ENCODE measurements at regions not wholly inside any gene's neighbourhood (a gene's known extent, or its start where the extent isn't known, plus 50 kb on each side); places are given as distances from the start of the nearest gene placed in this dataset.

GRCh38 chr6:1461207-1461606 lies 71.8 kb downstream of the FOXF2 start:
- Histone ChIP-seq H4K20me1 (ENCODE audit: control insufficient read depth, insufficient read depth, low read length, poor library complexity, severe bottlenecking) (no peaks in the 10 kb centered on the region), H3K9ac (ENCODE audit: low read length) (no peak overlapping the region), H3K27me3 (replicated peaks in 1 of 4; ENCODE audit: control extremely low read depth in 1 of 4, control insufficient read depth in 3 of 4, insufficient read depth in 4 of 4, low read length in 3 of 4) (peaks cover 0 to 3% (median 0%) of the 10 kb centered on the region in 4 experiments), H3K4me1 (ENCODE audit: control insufficient read depth in 2 of 2, insufficient read depth in 2 of 2, low read length in 2 of 2) (no peaks in the 10 kb centered on the region), H3K4me2 (replicated peaks; ENCODE audit: low read depth, low read length, poor library complexity, severe bottlenecking) (no peak overlapping the region), H3K27ac (ENCODE audit: low read length in 2 of 2) (no peak overlapping the region), H2AFZ (ENCODE audit: insufficient read depth, low read depth, low read length, poor library complexity, severe bottlenecking) (no peak overlapping the region), H3K4me3 (ENCODE audit: control extremely low read depth in 1 of 5, extremely low read depth in 1 of 5, insufficient read depth in 1 of 5, low read depth in 2 of 5, low read length in 4 of 5) (no peak overlapping the region), H3K36me3 (replicated peaks in 1 of 2; ENCODE audit: control extremely low read depth in 1 of 2, control insufficient read depth in 1 of 2, extremely low read depth in 1 of 2, insufficient read depth in 2 of 2, low read length in 1 of 2) (no peaks in the 10 kb centered on the region), H3K9me3 (ENCODE audit: control extremely low read depth in 1 of 3, control insufficient read depth in 2 of 3, insufficient read depth in 1 of 3, low read length in 2 of 3) (no peaks in the 10 kb centered on the region), H3K79me2 (ENCODE audit: control insufficient read depth, insufficient read depth, low read length) (no peaks in the 10 kb centered on the region)
- no peak overlapping the region for H3K4me3 Mint-ChIP-seq
- no peaks in the 10 kb centered on the region for H3K4me1 Mint-ChIP-seq
- intact Hi-C loops (cut with micrococcal nuclease), result no loop called here
- TF ChIP-seq EZH2 (IDR thresholded peaks at IDR 0.05; ENCODE audit: borderline replicate concordance, insufficient read depth, low read depth, low read length, poor library complexity, severe bottlenecking) (no peak), CTCF (IDR thresholded peaks at IDR 0.05) (no peak)
- WGBS (ENCODE audit: insufficient coverage), result 43% methylated on average over 1 of the region's 2 CpGs
- H3K27me3 Mint-ChIP-seq, result peaks cover 8% of the 10 kb centered on the region
- CTCF ChIA-PET, result no interaction called here
- no peaks in the 10 kb centered on the region for H3K9me3 Mint-ChIP-seq (ENCODE audit: insufficient read depth)
- ATAC-seq (ENCODE audit: low read depth) (no peak), DNase-seq (no peak)
- POLR2A ChIA-PET, result no interaction called here
- no peak overlapping the region for H3K27ac Mint-ChIP-seq

GRCh38 chr6:1461736-1462135 lies 72.4 kb downstream of the FOXF2 start:
- Histone ChIP-seq H3K4me3 (ENCODE audit: control extremely low read depth in 1 of 5, extremely low read depth in 1 of 5, insufficient read depth in 1 of 5, low read depth in 2 of 5, low read length in 4 of 5) (no peak overlapping the region), H3K4me1 (ENCODE audit: control insufficient read depth in 2 of 2, insufficient read depth in 2 of 2, low read length in 2 of 2) (no peaks in the 10 kb centered on the region), H3K36me3 (replicated peaks in 1 of 2; ENCODE audit: control extremely low read depth in 1 of 2, control insufficient read depth in 1 of 2, extremely low read depth in 1 of 2, insufficient read depth in 2 of 2, low read length in 1 of 2) (no peaks in the 10 kb centered on the region), H2AFZ (ENCODE audit: insufficient read depth, low read depth, low read length, poor library complexity, severe bottlenecking) (no peak overlapping the region), H3K79me2 (ENCODE audit: control insufficient read depth, insufficient read depth, low read length) (no peaks in the 10 kb centered on the region), H3K27ac (ENCODE audit: low read length in 2 of 2) (no peak overlapping the region), H3K9me3 (ENCODE audit: control extremely low read depth in 1 of 3, control insufficient read depth in 2 of 3, insufficient read depth in 1 of 3, low read length in 2 of 3) (no peaks in the 10 kb centered on the region), H3K4me2 (replicated peaks; ENCODE audit: low read depth, low read length, poor library complexity, severe bottlenecking) (no peak overlapping the region), H4K20me1 (ENCODE audit: control insufficient read depth, insufficient read depth, low read length, poor library complexity, severe bottlenecking) (no peaks in the 10 kb centered on the region), H3K9ac (ENCODE audit: low read length) (no peak overlapping the region), H3K27me3 (replicated peaks in 1 of 4; ENCODE audit: control extremely low read depth in 1 of 4, control insufficient read depth in 3 of 4, insufficient read depth in 4 of 4, low read length in 3 of 4) (peaks cover 0 to 3% (median 0%) of the 10 kb centered on the region in 4 experiments)
- H3K4me1 Mint-ChIP-seq, result no peaks in the 10 kb centered on the region
- CTCF ChIA-PET, result no interaction called here
- ATAC-seq (ENCODE audit: low read depth), result no peak
- H3K27ac Mint-ChIP-seq, result no peak overlapping the region
- TF ChIP-seq EZH2 (IDR thresholded peaks at IDR 0.05; ENCODE audit: borderline replicate concordance, insufficient read depth, low read depth, low read length, poor library complexity, severe bottlenecking), result no peak
- no peak for TF ChIP-seq CTCF (IDR thresholded peaks at IDR 0.05)
- no peak for DNase-seq
- no CpG with 5 or more reads among the region's 3 CpGs for WGBS (ENCODE audit: insufficient coverage)
- no peaks in the 10 kb centered on the region for H3K9me3 Mint-ChIP-seq (ENCODE audit: insufficient read depth)
- POLR2A ChIA-PET, result no interaction called here
- peaks cover 13% of the 10 kb centered on the region for H3K27me3 Mint-ChIP-seq
- intact Hi-C loops (cut with micrococcal nuclease), result no loop called here
- no peak overlapping the region for H3K4me3 Mint-ChIP-seq
